Hepatocyte (in vitro differentiated cells): ENCODE measurements at regions not wholly inside any gene's neighbourhood (a gene's known extent, or its start where the extent isn't known, plus 50 kb on each side); places are given as distances from the start of the nearest gene placed in this dataset.

Experiments used
- EZH2 ChIP-seq: fragments of 200-600 bp; sonication (generic); IDR thresholded peaks from 2 replicates; pipeline ENCODE4 v1.6.1; 2016; ENCODE audit warnings: antibody characterized with exemption, mild to moderate bottlenecking, borderline replicate concordance
- TF ChIP-seq, protein P1 (sequence below): fragments of 200-600 bp; sonication (generic); IDR thresholded peaks from 2 replicates; pipeline ENCODE4 v1.5.1; 2016; ENCODE audit warnings: antibody characterized with exemption, mild to moderate bottlenecking; ENCODE audit not compliant: poor library complexity

DNA sequence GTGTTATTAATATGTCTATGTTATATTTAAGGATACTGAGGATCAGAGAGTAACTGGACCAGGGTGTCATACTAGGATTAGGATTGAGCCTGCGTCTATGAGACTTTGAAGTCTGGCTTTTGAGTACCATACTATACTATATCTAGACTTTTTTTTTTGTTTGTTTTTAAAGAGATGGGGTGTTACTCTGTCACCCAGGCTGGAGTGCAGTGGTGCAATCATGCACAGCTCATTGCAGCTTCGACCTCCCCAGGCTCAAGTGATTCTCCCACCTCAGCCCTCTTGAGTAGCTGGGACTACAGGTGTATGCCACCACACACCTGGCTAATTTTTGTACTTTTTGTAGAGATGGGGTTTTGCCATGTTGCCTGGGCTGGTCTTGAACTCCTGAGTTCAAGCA is 66.2 kb upstream of the MAP4K3 start:
- TF ChIP-seq, protein P1, sequence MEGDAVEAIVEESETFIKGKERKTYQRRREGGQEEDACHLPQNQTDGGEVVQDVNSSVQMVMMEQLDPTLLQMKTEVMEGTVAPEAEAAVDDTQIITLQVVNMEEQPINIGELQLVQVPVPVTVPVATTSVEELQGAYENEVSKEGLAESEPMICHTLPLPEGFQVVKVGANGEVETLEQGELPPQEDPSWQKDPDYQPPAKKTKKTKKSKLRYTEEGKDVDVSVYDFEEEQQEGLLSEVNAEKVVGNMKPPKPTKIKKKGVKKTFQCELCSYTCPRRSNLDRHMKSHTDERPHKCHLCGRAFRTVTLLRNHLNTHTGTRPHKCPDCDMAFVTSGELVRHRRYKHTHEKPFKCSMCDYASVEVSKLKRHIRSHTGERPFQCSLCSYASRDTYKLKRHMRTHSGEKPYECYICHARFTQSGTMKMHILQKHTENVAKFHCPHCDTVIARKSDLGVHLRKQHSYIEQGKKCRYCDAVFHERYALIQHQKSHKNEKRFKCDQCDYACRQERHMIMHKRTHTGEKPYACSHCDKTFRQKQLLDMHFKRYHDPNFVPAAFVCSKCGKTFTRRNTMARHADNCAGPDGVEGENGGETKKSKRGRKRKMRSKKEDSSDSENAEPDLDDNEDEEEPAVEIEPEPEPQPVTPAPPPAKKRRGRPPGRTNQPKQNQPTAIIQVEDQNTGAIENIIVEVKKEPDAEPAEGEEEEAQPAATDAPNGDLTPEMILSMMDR: no peak
- TF ChIP-seq EZH2: no peak
